ENCODE measurements at regions not wholly inside any gene's neighbourhood (a gene's known extent, or its start where the extent isn't known, plus 50 kb on each side); places are given as distances from the start of the nearest gene placed in this dataset.

DNA sequence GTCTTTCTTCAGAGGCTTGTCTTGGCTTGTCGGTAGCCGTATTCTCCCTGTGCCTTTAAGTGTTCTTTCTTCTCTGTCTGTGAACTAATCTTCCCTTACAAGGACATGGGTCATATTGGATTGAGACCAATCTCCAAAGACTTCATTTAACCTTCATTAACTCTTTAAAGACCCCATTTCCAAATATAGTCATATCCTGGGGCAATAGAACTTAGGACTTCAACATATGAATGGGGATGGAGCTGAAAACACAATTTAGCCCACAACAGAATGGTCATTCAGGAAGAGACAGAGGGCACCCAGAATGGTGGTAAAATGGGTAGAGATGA lies 82.1 kb upstream of the TANK start:
- no peaks in the 10 kb centered on the region for H3K27me3 Mint-ChIP-seq (ENCODE audit: unreplicated experiment)
- H3K9me3 Mint-ChIP-seq (ENCODE audit: unreplicated experiment): no peaks in the 10 kb centered on the region
- TF ChIP-seq, protein P1, sequence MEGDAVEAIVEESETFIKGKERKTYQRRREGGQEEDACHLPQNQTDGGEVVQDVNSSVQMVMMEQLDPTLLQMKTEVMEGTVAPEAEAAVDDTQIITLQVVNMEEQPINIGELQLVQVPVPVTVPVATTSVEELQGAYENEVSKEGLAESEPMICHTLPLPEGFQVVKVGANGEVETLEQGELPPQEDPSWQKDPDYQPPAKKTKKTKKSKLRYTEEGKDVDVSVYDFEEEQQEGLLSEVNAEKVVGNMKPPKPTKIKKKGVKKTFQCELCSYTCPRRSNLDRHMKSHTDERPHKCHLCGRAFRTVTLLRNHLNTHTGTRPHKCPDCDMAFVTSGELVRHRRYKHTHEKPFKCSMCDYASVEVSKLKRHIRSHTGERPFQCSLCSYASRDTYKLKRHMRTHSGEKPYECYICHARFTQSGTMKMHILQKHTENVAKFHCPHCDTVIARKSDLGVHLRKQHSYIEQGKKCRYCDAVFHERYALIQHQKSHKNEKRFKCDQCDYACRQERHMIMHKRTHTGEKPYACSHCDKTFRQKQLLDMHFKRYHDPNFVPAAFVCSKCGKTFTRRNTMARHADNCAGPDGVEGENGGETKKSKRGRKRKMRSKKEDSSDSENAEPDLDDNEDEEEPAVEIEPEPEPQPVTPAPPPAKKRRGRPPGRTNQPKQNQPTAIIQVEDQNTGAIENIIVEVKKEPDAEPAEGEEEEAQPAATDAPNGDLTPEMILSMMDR (IDR thresholded peaks at IDR 0.05; ENCODE audit: partially characterized antibody, unreplicated experiment): no peak
- H3K4me3 Mint-ChIP-seq (ENCODE audit: unreplicated experiment): no peak overlapping the region
- no peak overlapping the region for H3K27ac Mint-ChIP-seq (ENCODE audit: unreplicated experiment)
- no peaks in the 10 kb centered on the region for H3K36me3 Mint-ChIP-seq (ENCODE audit: unreplicated experiment)
- H3K4me1 Mint-ChIP-seq (ENCODE audit: low read depth, unreplicated experiment): peaks cover 4% of the 10 kb centered on the region
- no peak for DNase-seq

GRCh38 chr2:161085149-161085548 lies 75.1 kb upstream of the TANK start:
- H3K27ac Mint-ChIP-seq (ENCODE audit: unreplicated experiment): no peak overlapping the region

DNA sequence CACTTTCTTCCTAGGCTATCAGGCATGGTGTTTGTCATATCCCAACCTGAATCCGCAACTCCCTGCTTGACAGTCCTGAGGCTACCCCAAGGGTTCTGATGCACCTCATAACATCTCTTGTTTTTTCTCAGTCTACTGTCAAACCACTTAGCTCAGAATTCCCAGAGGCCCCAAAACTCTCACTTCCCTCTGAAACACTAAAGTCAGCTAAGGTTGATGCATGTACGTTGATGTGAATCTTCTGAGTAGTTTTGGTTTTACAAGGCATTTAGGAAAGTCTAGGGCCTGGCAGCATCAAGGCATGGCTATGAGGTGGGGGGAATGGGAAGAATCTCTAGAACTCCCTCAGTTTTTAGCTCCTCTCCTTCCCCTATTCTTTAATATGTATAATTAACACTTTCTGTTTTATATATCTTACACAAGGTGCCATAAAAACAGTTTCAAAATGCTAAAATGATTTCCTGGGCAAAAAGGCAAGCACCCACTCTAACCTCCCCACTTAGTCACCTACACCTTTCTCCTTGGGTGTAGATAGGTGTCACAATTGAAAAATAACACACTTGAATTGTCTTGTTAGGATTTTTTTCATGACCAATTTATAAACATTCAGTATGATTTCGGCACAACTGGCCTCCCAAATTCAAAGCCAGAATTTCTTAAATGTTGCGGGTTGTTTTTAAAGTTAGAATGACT lies 71.4 kb upstream of the TANK start:
- Mint-ChIP-seq H3K27me3 (ENCODE audit: unreplicated experiment) (no peaks in the 10 kb centered on the region), H3K36me3 (ENCODE audit: unreplicated experiment) (no peaks in the 10 kb centered on the region), H3K9me3 (ENCODE audit: unreplicated experiment) (no peaks in the 10 kb centered on the region), H3K27ac (ENCODE audit: unreplicated experiment) (no peak overlapping the region), H3K4me3 (ENCODE audit: unreplicated experiment) (no peak overlapping the region), H3K4me1 (ENCODE audit: low read depth, unreplicated experiment) (peaks cover 7% of the 10 kb centered on the region)
- no peak for DNase-seq
- TF ChIP-seq, protein P1 (IDR thresholded peaks at IDR 0.05; ENCODE audit: partially characterized antibody, unreplicated experiment): no peak

More at GRCh38 chr2:161085149-161085548, 75.1 kb upstream of the TANK start:
- no peaks in the 10 kb centered on the region for H3K27me3 Mint-ChIP-seq (ENCODE audit: unreplicated experiment)
- no peak for DNase-seq
- TF ChIP-seq, protein P1 (IDR thresholded peaks at IDR 0.05; ENCODE audit: partially characterized antibody, unreplicated experiment): no peak
- H3K9me3 Mint-ChIP-seq (ENCODE audit: unreplicated experiment): no peaks in the 10 kb centered on the region
- H3K4me1 Mint-ChIP-seq (ENCODE audit: low read depth, unreplicated experiment): peaks cover 7% of the 10 kb centered on the region
- no peaks in the 10 kb centered on the region for H3K36me3 Mint-ChIP-seq (ENCODE audit: unreplicated experiment)
- no peak overlapping the region for H3K4me3 Mint-ChIP-seq (ENCODE audit: unreplicated experiment)

GRCh38 chr2:161090411-161090810 lies 69.8 kb upstream of the TANK start:
- Mint-ChIP-seq H3K36me3 (ENCODE audit: unreplicated experiment) (no peaks in the 10 kb centered on the region), H3K9me3 (ENCODE audit: unreplicated experiment) (no peaks in the 10 kb centered on the region), H3K4me1 (ENCODE audit: low read depth, unreplicated experiment) (peaks cover 5% of the 10 kb centered on the region), H3K27me3 (ENCODE audit: unreplicated experiment) (no peaks in the 10 kb centered on the region), H3K27ac (ENCODE audit: unreplicated experiment) (no peak overlapping the region), H3K4me3 (ENCODE audit: unreplicated experiment) (no peak overlapping the region)
- TF ChIP-seq, protein P1 (IDR thresholded peaks at IDR 0.05; ENCODE audit: partially characterized antibody, unreplicated experiment): no peak
- no peak for DNase-seq

GRCh38 chr2:161095314-161095713 lies 64.9 kb upstream of the TANK start:
- H3K9me3 Mint-ChIP-seq (ENCODE audit: unreplicated experiment): peaks cover 2% of the 10 kb centered on the region
- H3K27me3 Mint-ChIP-seq (ENCODE audit: unreplicated experiment): no peaks in the 10 kb centered on the region
- H3K27ac Mint-ChIP-seq (ENCODE audit: unreplicated experiment): no peak overlapping the region
- peaks cover 4% of the 10 kb centered on the region for H3K4me1 Mint-ChIP-seq (ENCODE audit: low read depth, unreplicated experiment)
- TF ChIP-seq, protein P1 (IDR thresholded peaks at IDR 0.05; ENCODE audit: partially characterized antibody, unreplicated experiment): no peak
- no peak for DNase-seq
- H3K4me3 Mint-ChIP-seq (ENCODE audit: unreplicated experiment): no peak overlapping the region
- H3K36me3 Mint-ChIP-seq (ENCODE audit: unreplicated experiment): no peaks in the 10 kb centered on the region

Measured in glutamatergic neuron (in vitro differentiated cells).